Trophoblast cell (in vitro differentiated cells and primary cell): ENCODE measurements at regions not wholly inside any gene's neighbourhood (a gene's known extent, or its start where the extent isn't known, plus 50 kb on each side); places are given as distances from the start of the nearest gene placed in this dataset.

Experiments
- DNase-seq, 2 donors: peaks; one replicate each; pipeline ENCODE4 v3.0.0-alpha.2; 2016
- H2AFZ ChIP-seq: 2 replicates; pipeline ENCODE4 v1.6.1; 2013; ENCODE audit warnings: low read length, moderate library complexity, mild to moderate bottlenecking; ENCODE audit not compliant: insufficient read depth, poor library complexity
- H2AK5ac ChIP-seq: 2 replicates; pipeline ENCODE4 v1.6.1; 2013; ENCODE audit warnings: mild to moderate bottlenecking, low read length
- H2BK120ac ChIP-seq: 2 replicates; pipeline ENCODE4 v1.6.1; 2013; ENCODE audit warnings: low read length, mild to moderate bottlenecking, moderate library complexity; ENCODE audit not compliant: insufficient read depth, poor library complexity
- H2BK12ac ChIP-seq: 2 replicates; pipeline ENCODE4 v1.6.1; 2013; ENCODE audit warnings: mild to moderate bottlenecking, low read length, moderate library complexity
- H2BK5ac ChIP-seq: 2 replicates; pipeline ENCODE4 v1.6.1; 2013; ENCODE audit warnings: low read length, low read depth, moderate library complexity, mild to moderate bottlenecking; ENCODE audit not compliant: poor library complexity
- H3K14ac ChIP-seq: 2 replicates; pipeline ENCODE4 v1.6.1; 2013; ENCODE audit warnings: mild to moderate bottlenecking, low read length
- H3K18ac ChIP-seq: 2 replicates; pipeline ENCODE4 v1.6.1; 2013; ENCODE audit warnings: mild to moderate bottlenecking, low read length
- H3K23ac ChIP-seq: 2 replicates; pipeline ENCODE4 v1.6.1; 2013; ENCODE audit warnings: low read length
- H3K27ac ChIP-seq: 2 replicates; pipeline ENCODE4 v1.5.1; 2013; ENCODE audit warnings: low read depth, mild to moderate bottlenecking, inconsistent platforms, low read length, moderate library complexity
- H3K27me3 ChIP-seq: 2 replicates; pipeline ENCODE4 v1.6.1; 2013; ENCODE audit warnings: inconsistent platforms, mild to moderate bottlenecking, low read length, moderate library complexity; ENCODE audit not compliant: insufficient read depth
- H3K36me3 ChIP-seq, 2 experiments: 1 replicate in 1 of 2; 2 replicates in 1 of 2; pipeline ENCODE4 v1.6.1; 2013; ENCODE audit warnings: low read length in 2 of 2, mild to moderate bottlenecking in 2 of 2, moderate library complexity in 1 of 2; ENCODE audit not compliant: insufficient read depth in 2 of 2, control insufficient read depth in 1 of 2
- H3K4ac ChIP-seq: 2 replicates; pipeline ENCODE4 v1.6.1; 2013; ENCODE audit warnings: low read depth, mild to moderate bottlenecking, low read length, moderate library complexity
- H3K4me1 ChIP-seq, 2 experiments: 1 replicate in 1 of 2; 2 replicates in 1 of 2; pipeline ENCODE4 v1.6.1; 2013; ENCODE audit warnings: low read length in 2 of 2, mild to moderate bottlenecking in 2 of 2, moderate library complexity in 1 of 2; ENCODE audit not compliant: insufficient read depth in 2 of 2, control insufficient read depth in 1 of 2
- H3K4me2 ChIP-seq: 2 replicates; pipeline ENCODE4 v1.6.1; 2013; ENCODE audit warnings: inconsistent platforms, mild to moderate bottlenecking, low read length, moderate library complexity
- H3K4me3 ChIP-seq: 2 replicates; pipeline ENCODE4 v1.5.1; 2013; ENCODE audit warnings: mild to moderate bottlenecking, low read depth, low read length, inconsistent platforms
- H3K79me1 ChIP-seq: one replicate; pipeline ENCODE4 v1.6.1; 2013; ENCODE audit warnings: low read length
- H3K79me2 ChIP-seq: 2 replicates; pipeline ENCODE4 v1.6.1; 2013; ENCODE audit warnings: low read length, mild to moderate bottlenecking; ENCODE audit not compliant: control insufficient read depth, insufficient read depth, poor library complexity
- H3K9ac ChIP-seq: 2 replicates; pipeline ENCODE4 v1.6.1; 2013; ENCODE audit warnings: mild to moderate bottlenecking, low read length
- H3K9me3 ChIP-seq: 2 replicates; pipeline ENCODE4 v1.6.1; 2013; ENCODE audit warnings: low read depth, mild to moderate bottlenecking, control low read depth, inconsistent platforms, low read length; ENCODE audit not compliant: insufficient read depth
- H4K12ac ChIP-seq: 2 replicates; pipeline ENCODE4 v1.6.1; 2013; ENCODE audit warnings: low read depth, mild to moderate bottlenecking, low read length, moderate library complexity
- H4K8ac ChIP-seq: 2 replicates; pipeline ENCODE4 v1.6.1; 2013; ENCODE audit warnings: low read depth, mild to moderate bottlenecking, low read length, moderate library complexity
- H4K91ac ChIP-seq: one replicate; pipeline ENCODE4 v1.6.1; 2013; ENCODE audit warnings: low read depth, mild to moderate bottlenecking, low read length, moderate library complexity
- WGBS: extraction: QIAGEN DNeasy Blood & Tissue Kit; methylation state at CpG from one replicate; pipeline ENCODE4 v1.1.7; 2013; ENCODE audit warnings: missing lambda C conversion rate; ENCODE audit not compliant: insufficient read length, insufficient coverage; ENCODE audit errors: extremely low coverage; 5-methylcytosine and 5-hydroxymethylcytosine counted together

DNA sequence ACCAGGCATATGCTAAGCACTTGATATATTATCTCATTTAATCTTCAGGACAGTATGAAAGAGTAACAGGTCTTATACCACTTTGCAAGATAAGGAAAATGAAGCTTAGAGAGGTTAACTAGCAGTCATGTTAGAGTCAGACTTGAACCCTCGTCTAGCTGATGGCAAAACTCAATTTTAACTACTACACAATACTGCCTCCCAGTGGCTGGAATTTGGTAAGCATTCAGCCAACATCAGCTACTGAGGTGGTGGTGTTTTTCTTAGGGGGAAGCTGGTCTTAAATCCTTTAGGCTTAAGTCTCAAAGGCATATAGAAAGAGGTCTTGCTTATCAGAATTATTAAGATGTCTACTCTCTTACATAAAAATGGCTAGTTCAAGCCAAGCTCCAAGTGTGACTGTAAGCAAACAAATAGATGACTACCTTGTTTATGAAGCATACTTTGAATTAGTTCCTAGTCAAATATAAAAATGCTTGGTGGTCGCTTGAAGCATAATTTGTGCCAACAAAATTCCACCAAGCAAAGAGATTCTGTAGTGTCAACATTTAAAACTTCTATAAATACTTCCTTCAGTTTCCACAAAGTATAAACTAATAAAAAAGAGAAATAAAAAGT, 325.4 kb upstream of the FIGN start:
- H2AK5ac ChIP-seq = no peak overlapping the region
- no peak overlapping the region for H2BK12ac ChIP-seq
- no peak overlapping the region for H4K12ac ChIP-seq
- H3K23ac ChIP-seq = no peak overlapping the region
- H3K9me3 ChIP-seq = no peaks in the 10 kb centered on the region
- DNase-seq = peak; percentile 8 to 63
- H3K4me1 ChIP-seq = no peaks in the 10 kb centered on the region
- H3K79me1 ChIP-seq = no peaks in the 10 kb centered on the region
- no peak overlapping the region for H4K8ac ChIP-seq
- no peak overlapping the region for H3K27ac ChIP-seq
- H3K4ac ChIP-seq = no peak overlapping the region
- H2AFZ ChIP-seq = no peak overlapping the region
- H3K27me3 ChIP-seq = no peaks in the 10 kb centered on the region
- H3K4me3 ChIP-seq = no peak overlapping the region
- no peak overlapping the region for H2BK120ac ChIP-seq
- H3K18ac ChIP-seq = no peak overlapping the region
- no peaks in the 10 kb centered on the region for H3K36me3 ChIP-seq
- no peak overlapping the region for H3K14ac ChIP-seq
- no peak overlapping the region for H3K9ac ChIP-seq
- no peak overlapping the region for H3K4me2 ChIP-seq
- no peaks in the 10 kb centered on the region for H3K79me2 ChIP-seq
- no peak overlapping the region for H2BK5ac ChIP-seq
- no CpG with 5 or more reads among the region's 2 CpGs for WGBS
- no peak overlapping the region for H4K91ac ChIP-seq

GRCh38 chr2:164060031-164060430, 324.2 kb upstream of the FIGN start:
- Histone ChIP-seq H3K27me3 (no peaks in the 10 kb centered on the region), H3K36me3 (no peaks in the 10 kb centered on the region)
- whole genome bisulfite sequencing = no CpG with 5 or more reads among the region's 2 CpGs

GRCh38 chr2:164055623-164056022, 319.8 kb upstream of the FIGN start:
- WGBS = no CpG with 5 or more reads among the region's 2 CpGs
- no peak overlapping the region for H4K12ac ChIP-seq
- DNase-seq = no peak

More at GRCh38 chr2:164060031-164060430, 324.2 kb upstream of the FIGN start:
- H3K4me3 ChIP-seq = no peak overlapping the region
- H3K79me2 ChIP-seq = no peaks in the 10 kb centered on the region
- no peak overlapping the region for H2AK5ac ChIP-seq
- H3K27ac ChIP-seq = no peak overlapping the region
- H3K14ac ChIP-seq = no peak overlapping the region
- H2BK5ac ChIP-seq = no peak overlapping the region
- H3K9ac ChIP-seq = no peak overlapping the region
- no peak overlapping the region for H3K23ac ChIP-seq
- no peak overlapping the region for H4K8ac ChIP-seq
- no peak overlapping the region for H4K91ac ChIP-seq
- no peak overlapping the region for H3K18ac ChIP-seq
- DNase-seq = no peak
- H3K9me3 ChIP-seq = no peaks in the 10 kb centered on the region
- H3K79me1 ChIP-seq = no peaks in the 10 kb centered on the region
- no peak overlapping the region for H2BK120ac ChIP-seq
- H2BK12ac ChIP-seq = no peak overlapping the region
- H4K12ac ChIP-seq = no peak overlapping the region
- H3K4me2 ChIP-seq = no peak overlapping the region
- H3K4ac ChIP-seq = no peak overlapping the region
- no peak overlapping the region for H2AFZ ChIP-seq
- no peaks in the 10 kb centered on the region for H3K4me1 ChIP-seq

DNA sequence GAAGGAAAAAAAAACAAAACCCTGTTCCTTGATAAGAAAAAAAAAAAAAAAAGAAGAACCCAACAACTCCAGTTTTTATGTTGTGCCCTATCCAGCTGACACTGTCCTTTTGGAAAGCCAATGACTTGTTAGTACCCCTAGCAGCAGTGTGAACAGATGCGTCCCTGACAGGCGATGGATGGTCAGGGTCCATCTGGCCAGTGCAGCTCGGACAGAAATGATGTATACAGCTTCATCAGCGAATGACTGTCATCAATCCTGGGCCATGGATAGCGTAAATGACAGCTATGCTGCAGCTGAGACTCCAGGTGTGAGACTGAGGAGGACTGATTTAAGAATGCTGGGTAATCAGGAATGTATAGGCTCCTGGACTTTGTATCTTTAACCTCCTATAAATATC, 318.8 kb upstream of the FIGN start:
- no CpG with 5 or more reads among the region's 5 CpGs for WGBS

More at GRCh38 chr2:164055623-164056022, 319.8 kb upstream of the FIGN start:
- Histone ChIP-seq H3K4me1 (no peaks in the 10 kb centered on the region), H3K4ac (no peak overlapping the region), H3K4me2 (no peak overlapping the region), H3K9ac (no peak overlapping the region), H4K91ac (no peak overlapping the region), H2AK5ac (no peak overlapping the region), H3K14ac (no peak overlapping the region), H3K9me3 (no peaks in the 10 kb centered on the region), H2BK12ac (no peak overlapping the region), H3K23ac (no peak overlapping the region), H2AFZ (no peak overlapping the region), H3K36me3 (no peaks in the 10 kb centered on the region), H3K79me1 (no peaks in the 10 kb centered on the region), H4K8ac (no peak overlapping the region), H3K27ac (no peak overlapping the region), H3K79me2 (no peaks in the 10 kb centered on the region), H2BK5ac (no peak overlapping the region), H3K4me3 (no peak overlapping the region), H2BK120ac (no peak overlapping the region), H3K18ac (no peak overlapping the region), H3K27me3 (no peaks in the 10 kb centered on the region)

More for the DNA sequence above, 318.8 kb upstream of the FIGN start:
- Histone ChIP-seq H3K27me3 (no peaks in the 10 kb centered on the region), H3K23ac (no peak overlapping the region), H4K8ac (no peak overlapping the region), H3K36me3 (no peaks in the 10 kb centered on the region), H3K79me1 (no peaks in the 10 kb centered on the region), H2BK5ac (no peak overlapping the region), H3K9ac (no peak overlapping the region), H4K91ac (no peak overlapping the region), H3K27ac (no peak overlapping the region), H3K4me1 (no peaks in the 10 kb centered on the region), H3K18ac (no peak overlapping the region), H3K79me2 (no peaks in the 10 kb centered on the region), H3K4me2 (no peak overlapping the region), H4K12ac (no peak overlapping the region), H2AFZ (no peak overlapping the region), H2AK5ac (no peak overlapping the region), H2BK12ac (no peak overlapping the region), H3K4me3 (no peak overlapping the region), H2BK120ac (no peak overlapping the region), H3K4ac (no peak overlapping the region), H3K14ac (no peak overlapping the region), H3K9me3 (no peaks in the 10 kb centered on the region)
- DNase-seq = no peak
